Activated CD4-positive, alpha-beta memory T cell treated with anti-CD3 and anti-CD28 coated beads, Interleukin-2, amount 10 ng/mL, durations not matched to agents 7 days and 5 days (primary cell): ENCODE measurements at regions not wholly inside any gene's neighbourhood (a gene's known extent, or its start where the extent isn't known, plus 50 kb on each side); places are given as distances from the start of the nearest gene placed in this dataset.

Experiments used
- CTCF ChIA-PET: fragments of 350-600 bp; sonication (Branson Sonifier 250); formaldehyde crosslinking; loops from one replicate; lab custom pipeline; 2021; ENCODE audit warnings: antibody characterized with exemption, inconsistent platforms; lab: Charles Lee
- POLR2A ChIA-PET: fragments of 350-600 bp; sonication (Branson Sonifier 250); formaldehyde crosslinking; loops from one replicate; lab custom pipeline; 2021; ENCODE audit warnings: antibody characterized with exemption; lab: Charles Lee
- DNase-seq: peaks from one replicate; pipeline ENCODE4 v3.0.0-alpha.2; 2020
- H3K27ac Mint-ChIP-seq: one replicate; pipeline ENCODE4 v1.8.0; 2021; ENCODE audit warnings: mild to moderate bottlenecking, mixed read lengths
- H3K27me3 Mint-ChIP-seq: one replicate; pipeline ENCODE4 v1.8.0; 2021; ENCODE audit warnings: mixed read lengths
- H3K36me3 Mint-ChIP-seq: one replicate; pipeline ENCODE4 v1.8.0; 2021; ENCODE audit warnings: low read depth, mixed read lengths
- H3K4me1 Mint-ChIP-seq: one replicate; pipeline ENCODE4 v1.8.0; 2021; ENCODE audit warnings: mixed read lengths
- H3K4me3 Mint-ChIP-seq: one replicate; pipeline ENCODE4 v1.8.0; 2021; ENCODE audit warnings: mild to moderate bottlenecking, mixed read lengths
- H3K9me3 Mint-ChIP-seq: one replicate; pipeline ENCODE4 v1.8.0; 2021; ENCODE audit warnings: mixed read lengths

- ChIA-PET CTCF (no interaction called here), POLR2A (no interaction called here)
- Mint-ChIP-seq H3K27ac (no peak overlapping the region), H3K36me3 (no peaks in the 10 kb centered on the region), H3K4me3 (no peak overlapping the region), H3K9me3 (no peaks in the 10 kb centered on the region), H3K4me1 (peaks cover 2% of the 10 kb centered on the region), H3K27me3 (no peaks in the 10 kb centered on the region)
- no peak for DNase-seq
Measured at GRCh38 chrX:43108828-43109227, 330.9 kb upstream of the PPP1R2C start.

DNA sequence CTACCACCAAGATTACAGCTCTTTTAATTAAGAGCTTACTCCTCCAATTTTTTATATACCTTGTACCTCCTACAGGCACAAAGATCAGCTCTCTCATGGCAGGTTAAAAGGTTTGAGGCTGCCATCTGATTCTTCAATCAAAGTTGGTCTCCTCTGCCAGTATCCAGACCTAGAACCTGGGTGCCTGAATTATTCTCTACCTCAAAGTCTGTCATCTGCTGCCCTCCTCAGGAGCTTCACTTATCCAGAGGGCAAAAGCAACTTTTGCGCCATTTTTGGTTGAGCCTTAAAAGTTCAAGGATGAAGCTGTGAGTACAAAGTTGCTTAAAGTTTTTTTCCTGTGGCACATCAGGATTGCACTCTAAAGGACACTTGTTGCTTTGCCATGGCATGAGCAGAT is 343.7 kb upstream of the PPP1R2C start:
- Mint-ChIP-seq H3K36me3 (no peaks in the 10 kb centered on the region), H3K27me3 (no peaks in the 10 kb centered on the region), H3K4me1 (no peaks in the 10 kb centered on the region), H3K27ac (no peak overlapping the region), H3K9me3 (no peaks in the 10 kb centered on the region), H3K4me3 (no peak overlapping the region)
- ChIA-PET CTCF (no interaction called here), POLR2A (no interaction called here)
- DNase-seq = no peak

DNA sequence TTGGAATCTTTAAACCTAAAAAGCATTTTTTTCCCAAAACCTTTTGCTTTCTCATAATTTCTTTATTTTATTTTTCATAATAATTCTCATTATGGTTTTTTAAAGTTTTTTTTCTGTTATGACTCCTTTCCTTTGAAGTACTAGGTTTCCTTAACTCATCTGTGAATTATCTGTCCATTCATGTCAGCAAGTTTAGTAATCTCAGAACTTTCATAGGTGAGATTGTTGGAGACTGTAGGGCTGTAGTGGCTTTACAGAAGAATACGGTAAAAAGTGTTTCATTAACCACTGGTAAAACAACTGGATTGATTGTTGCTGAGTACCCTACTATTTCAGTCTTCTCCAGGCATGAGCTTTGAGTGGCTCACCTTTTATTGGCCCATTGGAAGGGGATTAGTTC is 361.7 kb upstream of the PPP1R2C start:
- POLR2A ChIA-PET = no interaction called here

DNA sequence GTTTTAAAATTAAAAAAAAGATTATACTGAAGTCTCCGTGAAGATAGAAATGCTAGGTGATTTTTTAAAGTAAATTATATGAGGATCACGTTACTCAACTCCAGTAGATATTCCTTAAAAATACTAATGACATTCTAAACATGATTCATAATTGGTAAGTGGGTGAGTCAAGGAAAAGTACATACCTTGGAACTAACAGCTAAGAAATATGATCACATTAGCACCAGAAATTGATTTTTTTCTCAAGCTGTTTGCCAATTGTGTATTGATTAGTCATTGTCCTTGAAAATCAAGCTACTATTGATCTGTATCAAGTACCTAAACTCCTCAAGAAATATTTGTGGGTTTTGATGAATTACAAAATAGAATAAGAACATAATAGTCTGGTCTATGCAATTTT is 362.6 kb upstream of the PPP1R2C start:
- H3K4me3 Mint-ChIP-seq = no peak overlapping the region
- H3K36me3 Mint-ChIP-seq = no peaks in the 10 kb centered on the region
- no peaks in the 10 kb centered on the region for H3K27me3 Mint-ChIP-seq
- H3K9me3 Mint-ChIP-seq = peaks cover 4% of the 10 kb centered on the region
- no peaks in the 10 kb centered on the region for H3K4me1 Mint-ChIP-seq
- CTCF ChIA-PET = no interaction called here
- POLR2A ChIA-PET = no interaction called here
- H3K27ac Mint-ChIP-seq = no peak overlapping the region
- DNase-seq = no peak

More for the DNA sequence above, 361.7 kb upstream of the PPP1R2C start:
- Mint-ChIP-seq H3K36me3 (no peaks in the 10 kb centered on the region), H3K9me3 (peaks cover 6% of the 10 kb centered on the region), H3K4me3 (no peak overlapping the region), H3K4me1 (no peaks in the 10 kb centered on the region), H3K27ac (no peak overlapping the region), H3K27me3 (no peaks in the 10 kb centered on the region)
- no peak for DNase-seq
- CTCF ChIA-PET = no interaction called here

- no peaks in the 10 kb centered on the region for H3K27me3 Mint-ChIP-seq
- DNase-seq = no peak
- CTCF ChIA-PET = no interaction called here
- no peaks in the 10 kb centered on the region for H3K36me3 Mint-ChIP-seq
- POLR2A ChIA-PET = no interaction called here
- no peak overlapping the region for H3K27ac Mint-ChIP-seq
- H3K9me3 Mint-ChIP-seq = no peaks in the 10 kb centered on the region
- no peaks in the 10 kb centered on the region for H3K4me1 Mint-ChIP-seq
- no peak overlapping the region for H3K4me3 Mint-ChIP-seq
Measured at GRCh38 chrX:43141885-43142284, 363.9 kb upstream of the PPP1R2C start.

DNA sequence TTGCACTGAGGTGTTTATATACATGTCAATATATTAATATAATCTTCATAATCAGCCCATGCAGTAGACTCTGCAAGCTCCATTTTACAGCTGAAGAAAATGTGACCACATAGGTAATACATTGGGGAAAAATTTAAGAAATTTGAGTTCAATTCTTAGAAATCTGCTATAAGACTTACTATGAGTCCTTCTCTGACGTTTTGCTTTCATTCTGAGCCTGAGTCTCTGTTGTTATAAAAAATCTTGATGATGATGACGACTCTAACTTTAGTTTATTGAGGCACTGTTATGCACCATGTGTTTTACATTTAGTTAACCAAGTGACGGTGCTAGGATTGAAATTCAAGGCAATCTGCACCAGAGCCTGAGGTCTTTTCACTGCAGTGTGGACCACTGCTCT is 370.3 kb upstream of the PPP1R2C start:
- Mint-ChIP-seq H3K27me3 (no peaks in the 10 kb centered on the region), H3K4me1 (peaks cover 6% of the 10 kb centered on the region), H3K9me3 (no peaks in the 10 kb centered on the region), H3K27ac (no peak overlapping the region), H3K36me3 (no peaks in the 10 kb centered on the region), H3K4me3 (no peak overlapping the region)
- ChIA-PET CTCF (no interaction called here), POLR2A (no interaction called here)
- DNase-seq = no peak

DNA sequence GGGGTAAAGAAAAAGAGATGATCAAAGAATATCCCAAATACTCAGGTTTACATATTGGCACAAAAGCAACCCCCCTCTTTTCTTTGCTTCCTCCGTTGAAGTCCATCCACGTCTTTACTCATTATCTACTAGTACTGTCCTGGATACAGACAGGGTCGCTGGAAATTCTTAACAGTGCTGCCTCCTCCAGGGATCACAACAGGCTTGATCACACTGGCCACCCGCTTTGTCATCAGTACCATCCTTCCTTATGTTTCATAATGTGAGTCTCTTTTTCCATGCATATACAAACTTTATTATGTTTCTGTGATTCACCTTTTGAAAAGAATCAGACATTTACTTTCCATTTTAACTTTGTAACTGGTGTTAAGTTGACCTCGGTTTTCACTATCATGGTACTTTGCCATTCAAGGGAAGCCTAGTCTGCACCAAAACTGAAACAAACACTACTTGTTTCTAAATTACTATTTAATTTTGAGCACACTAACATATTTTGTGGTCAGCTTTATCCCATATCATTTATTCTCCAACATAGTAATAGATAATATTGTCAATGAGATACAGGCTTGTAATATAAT is 387.5 kb upstream of the PPP1R2C start:
- no peak overlapping the region for H3K27ac Mint-ChIP-seq
- no peak for DNase-seq
- no peak overlapping the region for H3K4me3 Mint-ChIP-seq
- no peaks in the 10 kb centered on the region for H3K27me3 Mint-ChIP-seq
- ChIA-PET CTCF (no interaction called here), POLR2A (no interaction called here)
- peaks cover 3% of the 10 kb centered on the region for H3K9me3 Mint-ChIP-seq
- H3K36me3 Mint-ChIP-seq = peaks cover 3% of the 10 kb centered on the region
- peaks cover 5% of the 10 kb centered on the region for H3K4me1 Mint-ChIP-seq

DNA sequence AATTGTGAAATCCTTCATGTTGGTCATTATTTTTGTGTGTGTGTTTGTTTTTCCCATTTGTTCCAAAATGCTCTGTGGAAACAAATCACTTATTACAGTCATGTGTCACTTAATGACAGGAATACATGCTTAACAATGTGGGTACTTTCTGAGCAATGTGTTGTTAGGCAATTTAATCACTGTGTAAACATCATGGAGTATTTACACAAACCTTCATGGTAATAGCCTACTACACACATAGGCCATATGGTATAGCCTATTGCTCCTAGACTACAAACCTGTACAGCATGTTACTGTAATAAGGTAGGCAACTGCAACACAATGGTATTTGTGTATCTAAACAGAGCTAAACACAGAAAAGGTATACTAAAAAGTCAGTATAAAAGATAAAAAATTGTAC is 388.9 kb upstream of the PPP1R2C start:
- peaks cover 5% of the 10 kb centered on the region for H3K4me1 Mint-ChIP-seq
- H3K27ac Mint-ChIP-seq = no peak overlapping the region
- no peaks in the 10 kb centered on the region for H3K27me3 Mint-ChIP-seq
- H3K36me3 Mint-ChIP-seq = peaks cover 3% of the 10 kb centered on the region
- ChIA-PET CTCF (no interaction called here), POLR2A (no interaction called here)
- DNase-seq = no peak
- H3K4me3 Mint-ChIP-seq = no peak overlapping the region
- peaks cover 3% of the 10 kb centered on the region for H3K9me3 Mint-ChIP-seq

DNA sequence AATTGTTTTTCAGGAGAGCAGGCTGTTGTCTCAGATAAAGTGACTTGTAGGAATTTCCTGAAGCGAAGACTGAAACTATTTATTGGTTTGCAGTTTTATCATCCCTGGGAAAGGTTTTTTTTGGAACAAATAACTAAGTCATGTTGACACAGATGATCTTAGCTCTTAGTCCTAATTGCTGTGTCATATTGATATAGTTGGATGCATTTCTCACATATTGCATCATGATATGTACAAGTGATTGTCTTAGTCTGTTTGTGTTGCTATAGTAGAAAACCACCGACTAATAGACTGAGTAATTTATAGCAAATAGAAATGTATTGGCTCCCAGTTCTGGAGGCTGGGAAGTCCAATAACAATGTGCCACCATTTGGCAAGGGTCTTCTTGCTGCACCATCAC is 397.5 kb upstream of the PPP1R2C start:
- no peak overlapping the region for H3K27ac Mint-ChIP-seq
- CTCF ChIA-PET = no interaction called here
- no peak for DNase-seq
- no peaks in the 10 kb centered on the region for H3K27me3 Mint-ChIP-seq
- POLR2A ChIA-PET = no interaction called here
- no peaks in the 10 kb centered on the region for H3K36me3 Mint-ChIP-seq
- H3K9me3 Mint-ChIP-seq = peaks cover 6% of the 10 kb centered on the region
- no peaks in the 10 kb centered on the region for H3K4me1 Mint-ChIP-seq
- H3K4me3 Mint-ChIP-seq = no peak overlapping the region

DNA sequence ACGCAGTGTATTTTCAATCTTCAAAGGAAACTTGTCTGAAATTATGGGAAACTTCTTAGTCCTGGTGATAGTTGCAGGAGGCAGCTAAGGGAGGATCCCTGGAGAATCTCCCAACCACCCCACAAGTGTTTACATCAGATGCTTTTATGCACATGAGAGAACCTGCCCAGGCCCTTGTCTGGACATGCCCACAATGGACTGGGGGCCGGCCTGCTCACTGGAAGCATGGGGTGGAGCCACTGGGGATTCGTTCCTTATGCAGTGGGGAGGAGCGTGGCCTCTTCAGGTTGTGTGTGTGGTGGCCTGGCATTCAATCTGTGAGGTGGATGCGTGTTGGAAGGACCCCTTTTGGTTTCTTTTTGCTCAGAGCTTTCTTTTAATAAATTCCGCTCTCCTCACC is 398.7 kb upstream of the PPP1R2C start:
- CTCF ChIA-PET = no interaction called here
- H3K27me3 Mint-ChIP-seq = no peaks in the 10 kb centered on the region
- H3K27ac Mint-ChIP-seq = no peak overlapping the region
- no peaks in the 10 kb centered on the region for H3K4me1 Mint-ChIP-seq
- H3K36me3 Mint-ChIP-seq = no peaks in the 10 kb centered on the region
- no peak for DNase-seq
- peaks cover 6% of the 10 kb centered on the region for H3K9me3 Mint-ChIP-seq
- H3K4me3 Mint-ChIP-seq = no peak overlapping the region
- POLR2A ChIA-PET = no interaction called here

- H3K4me1 Mint-ChIP-seq = no peaks in the 10 kb centered on the region
- ChIA-PET CTCF (no interaction called here), POLR2A (no interaction called here)
- no peaks in the 10 kb centered on the region for H3K27me3 Mint-ChIP-seq
- H3K27ac Mint-ChIP-seq = no peak overlapping the region
- DNase-seq = no peak
- no peak overlapping the region for H3K4me3 Mint-ChIP-seq
- H3K9me3 Mint-ChIP-seq = no peaks in the 10 kb centered on the region
- H3K36me3 Mint-ChIP-seq = no peaks in the 10 kb centered on the region
Measured at GRCh38 chrX:43188296-43188695, 410.3 kb upstream of the PPP1R2C start.

DNA sequence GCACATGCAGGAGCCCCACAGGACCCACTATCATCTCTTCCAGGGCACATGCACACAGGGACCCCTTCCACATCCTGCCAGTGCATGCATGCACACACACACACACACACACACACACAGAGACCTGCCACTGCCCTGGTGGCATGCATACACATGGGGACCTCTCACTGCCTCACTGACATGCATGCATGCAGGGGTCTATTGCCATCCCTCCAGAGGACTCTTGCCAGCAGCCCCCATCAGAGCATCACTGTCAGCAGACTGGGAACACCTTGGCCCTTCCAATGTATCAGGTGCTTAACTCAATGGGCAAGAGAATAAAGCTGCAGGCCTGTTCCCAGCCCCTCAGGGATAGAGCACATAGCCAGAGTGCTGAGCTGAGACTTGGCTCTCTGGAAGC is 433.6 kb upstream of the PPP1R2C start:
- Mint-ChIP-seq H3K36me3 (no peaks in the 10 kb centered on the region), H3K27me3 (no peaks in the 10 kb centered on the region), H3K9me3 (peaks cover 9% of the 10 kb centered on the region), H3K4me1 (no peaks in the 10 kb centered on the region), H3K4me3 (no peak overlapping the region), H3K27ac (no peak overlapping the region)
- no peak for DNase-seq
- ChIA-PET POLR2A (no interaction called here), CTCF (no interaction called here)

GRCh38 chrX:43218198-43218597 is 437.9 kb upstream of the MAOA start:
- no peak for DNase-seq
- Mint-ChIP-seq H3K4me3 (no peak overlapping the region), H3K4me1 (no peaks in the 10 kb centered on the region), H3K36me3 (no peaks in the 10 kb centered on the region), H3K9me3 (peaks cover 3% of the 10 kb centered on the region), H3K27me3 (no peaks in the 10 kb centered on the region), H3K27ac (no peak overlapping the region)
- POLR2A ChIA-PET = no interaction called here
- CTCF ChIA-PET = no interaction called here

GRCh38 chrX:43224496-43224895 is 431.6 kb upstream of the MAOA start:
- no peaks in the 10 kb centered on the region for H3K27me3 Mint-ChIP-seq
- DNase-seq = no peak
- H3K36me3 Mint-ChIP-seq = no peaks in the 10 kb centered on the region
- ChIA-PET POLR2A (no interaction called here), CTCF (no interaction called here)
- H3K4me3 Mint-ChIP-seq = no peak overlapping the region
- no peaks in the 10 kb centered on the region for H3K9me3 Mint-ChIP-seq
- no peak overlapping the region for H3K27ac Mint-ChIP-seq
- H3K4me1 Mint-ChIP-seq = no peaks in the 10 kb centered on the region
